HFFc6 (cell line): ENCODE measurements at regions not wholly inside any gene's neighbourhood (a gene's known extent, or its start where the extent isn't known, plus 50 kb on each side); places are given as distances from the start of the nearest gene placed in this dataset.

Source experiments
- DNase-seq: peaks from one replicate; pipeline ENCODE4 v3.0.0-alpha.2; 2018
- H3K27ac Mint-ChIP-seq: 2 replicates; pipeline ENCODE4 v1.8.0; 2020; ENCODE audit warnings: mild to moderate bottlenecking, mixed read lengths
- H3K27me3 Mint-ChIP-seq: 2 replicates; pipeline ENCODE4 v1.8.0; 2021; ENCODE audit warnings: mild to moderate bottlenecking, moderate library complexity, mixed read lengths; ENCODE audit not compliant: insufficient read depth
- H3K36me3 Mint-ChIP-seq: 2 replicates; pipeline ENCODE4 v1.8.0; 2021; ENCODE audit warnings: low read depth, mixed read lengths
- H3K4me1 Mint-ChIP-seq: 2 replicates; pipeline ENCODE4 v1.8.0; 2020; ENCODE audit warnings: low read depth, mixed read lengths
- H3K4me3 Mint-ChIP-seq: 2 replicates; pipeline ENCODE4 v1.8.0; 2020; ENCODE audit warnings: mild to moderate bottlenecking, moderate library complexity, mixed read lengths
- H3K9me3 Mint-ChIP-seq: 2 replicates; pipeline ENCODE4 v1.8.0; 2020; ENCODE audit warnings: mild to moderate bottlenecking, mixed read lengths
- CTCF ChIP-seq: fragments of 200-600 bp; sonication (generic); IDR thresholded peaks from 2 replicates; pipeline ENCODE4 v1.5.0; 2021; ENCODE audit warnings: antibody characterized with exemption, mild to moderate bottlenecking

- Mint-ChIP-seq H3K9me3 (peaks cover 20% of the 10 kb centered on the region; the same call in 1 of the 2 replicates), H3K4me3 (no peak overlapping the region), H3K27me3 (peaks cover 1% of the 10 kb centered on the region; the same call in 1 of the 2 replicates), H3K27ac (no peak overlapping the region), H3K36me3 (0 out of 2 replicates have a peak, but pooled peaks cover 10% of the 10 kb centered on the region), H3K4me1 (peaks cover 14% of the 10 kb centered on the region; the same call in 1 of the 2 replicates)
- no peak for DNase-seq
- no peak for TF ChIP-seq CTCF
These were observed 329.4 kb upstream of the CHRM3 start for GRCh38 chr1:239056940-239057339.

- peaks cover 1% of the 10 kb centered on the region; the same call in 1 of the 2 replicates for H3K27me3 Mint-ChIP-seq
- H3K4me1 Mint-ChIP-seq, result peaks cover 14% of the 10 kb centered on the region; the same call in 1 of the 2 replicates
- 0 out of 2 replicates have a peak, but pooled peaks cover 10% of the 10 kb centered on the region for H3K36me3 Mint-ChIP-seq
- H3K9me3 Mint-ChIP-seq, result peaks cover 16% of the 10 kb centered on the region; the same call in 1 of the 2 replicates
- DNase-seq, result peak; percentile 22
- peak overlapping the region; percentile 48; the same call in 1 of the 2 replicates for H3K27ac Mint-ChIP-seq
- TF ChIP-seq CTCF, result no peak
- H3K4me3 Mint-ChIP-seq, result no peak overlapping the region
These were observed 333.1 kb upstream of the CHRM3 start for GRCh38 chr1:239053279-239053678.

DNA sequence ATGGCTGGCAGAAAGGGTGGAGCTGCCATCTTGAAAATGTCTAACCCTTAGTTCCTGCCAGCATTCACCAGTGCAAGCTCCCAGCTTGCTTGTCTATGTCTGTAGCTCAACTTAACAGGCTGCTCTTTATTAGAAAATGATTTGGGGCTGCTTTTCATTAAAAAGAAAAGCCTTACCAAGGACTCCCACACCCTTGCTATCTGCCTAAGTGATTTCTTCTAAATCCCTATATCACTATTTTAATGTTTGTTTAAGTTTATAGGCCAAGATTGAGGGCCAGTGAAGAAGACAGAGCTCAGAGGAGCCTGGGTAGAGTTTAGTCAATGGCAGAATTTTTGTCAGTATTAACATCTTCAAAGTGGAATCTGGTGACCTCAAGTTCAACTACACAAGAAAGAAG is 336.8 kb upstream of the CHRM3 start:
- DNase-seq, result no peak
- H3K4me1 Mint-ChIP-seq, result peaks cover 20% of the 10 kb centered on the region
- TF ChIP-seq CTCF, result no peak
- H3K36me3 Mint-ChIP-seq, result no peaks in the 10 kb centered on the region
- H3K4me3 Mint-ChIP-seq, result no peak overlapping the region
- no peak overlapping the region for H3K27ac Mint-ChIP-seq
- no peaks in the 10 kb centered on the region for H3K27me3 Mint-ChIP-seq
- H3K9me3 Mint-ChIP-seq, result no peaks in the 10 kb centered on the region

- Mint-ChIP-seq H3K27me3 (0 out of 2 replicates have a peak, but pooled peaks cover 2% of the 10 kb centered on the region), H3K9me3 (no peaks in the 10 kb centered on the region), H3K4me3 (peak overlapping the region; percentile 61), H3K27ac (no peak overlapping the region), H3K4me1 (peaks cover 11% of the 10 kb centered on the region), H3K36me3 (no peaks in the 10 kb centered on the region)
- no peak for DNase-seq
- TF ChIP-seq CTCF, result no peak
These were observed 341.5 kb upstream of the CHRM3 start for GRCh38 chr1:239044829-239045228.

DNA sequence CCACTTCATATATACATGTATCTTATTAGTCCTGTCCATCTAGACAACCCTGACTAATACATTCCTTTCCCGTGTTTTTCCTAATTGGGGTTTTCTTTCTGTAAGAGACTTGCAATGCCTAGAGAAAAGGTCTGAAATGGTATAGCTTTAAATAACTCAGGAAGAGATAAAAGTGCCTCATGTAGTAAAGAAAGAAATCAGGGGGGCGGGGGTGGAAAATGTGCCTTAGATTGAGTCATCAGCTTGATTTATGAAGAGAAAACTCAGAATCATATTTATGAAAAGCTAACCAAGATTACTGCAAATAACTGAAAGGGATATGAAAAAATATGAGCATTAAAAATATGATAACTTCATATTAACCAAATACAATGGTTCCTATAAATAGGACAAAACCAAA is 345.8 kb upstream of the CHRM3 start:
- no peak for TF ChIP-seq CTCF
- H3K36me3 Mint-ChIP-seq, result no peaks in the 10 kb centered on the region

More for the DNA sequence above, 345.8 kb upstream of the CHRM3 start:
- H3K4me3 Mint-ChIP-seq, result no peak overlapping the region
- no peak overlapping the region for H3K27ac Mint-ChIP-seq
- no peak for DNase-seq
- H3K9me3 Mint-ChIP-seq, result peaks cover 4% of the 10 kb centered on the region; the same call in 1 of the 2 replicates
- H3K27me3 Mint-ChIP-seq, result 0 out of 2 replicates have a peak, but pooled peaks cover 2% of the 10 kb centered on the region
- H3K4me1 Mint-ChIP-seq, result peaks cover 11% of the 10 kb centered on the region
